GM21529 (cell line): ENCODE measurements at regions not wholly inside any gene's neighbourhood (a gene's known extent, or its start where the extent isn't known, plus 50 kb on each side); places are given as distances from the start of the nearest gene placed in this dataset.
A peak's percentile ranks its signal among the peaks of the same experiment; 100 is the strongest.

Experiments used
- ATAC-seq: cut with Tn5 transposase; IDR thresholded peaks from one replicate; pipeline ENCODE4 v1.9.1; 2021; ENCODE audit not compliant: unreplicated experiment

- no peak for ATAC-seq
These were observed 491.8 kb upstream of the GHITM start for GRCh38 chr10:83647526-83647925.

GRCh38 chr10:83648201-83648600 is 491.1 kb upstream of the GHITM start:
- no peak for ATAC-seq

- no peak for ATAC-seq
These were observed 489.8 kb upstream of the GHITM start for GRCh38 chr10:83649471-83649870.

GRCh38 chr10:83654689-83655088 is 484.6 kb upstream of the GHITM start:
- no peak for ATAC-seq

GRCh38 chr10:83656924-83657323 is 482.4 kb upstream of the GHITM start:
- no peak for ATAC-seq

GRCh38 chr10:83657487-83657886 is 481.8 kb upstream of the GHITM start:
- ATAC-seq = no peak

- ATAC-seq = no peak
These were observed 475.4 kb upstream of the GHITM start for GRCh38 chr10:83663918-83664317.

- no peak for ATAC-seq
These were observed 472.5 kb upstream of the GHITM start for GRCh38 chr10:83666762-83667161.

GRCh38 chr10:83667594-83667993 is 471.7 kb upstream of the GHITM start:
- ATAC-seq = peak; percentile 45

- no peak for ATAC-seq
These were observed 466.0 kb upstream of the GHITM start for GRCh38 chr10:83673316-83673715.

GRCh38 chr10:83677795-83678194 is 461.5 kb upstream of the GHITM start:
- no peak for ATAC-seq

- peak; percentile 38 for ATAC-seq
These were observed 460.5 kb upstream of the GHITM start for GRCh38 chr10:83678850-83679249.

- peak; percentile 95 for ATAC-seq
These were observed 458.8 kb upstream of the GHITM start for GRCh38 chr10:83680470-83680891.

GRCh38 chr10:83682414-83682813 is 456.9 kb upstream of the GHITM start:
- ATAC-seq = no peak

- no peak for ATAC-seq
These were observed 453.9 kb upstream of the GHITM start for GRCh38 chr10:83685458-83685857.

- ATAC-seq = no peak
These were observed 447.3 kb upstream of the GHITM start for GRCh38 chr10:83691791-83692596.

- no peak for ATAC-seq
These were observed 440.4 kb upstream of the GHITM start for GRCh38 chr10:83698899-83699298.

GRCh38 chr10:83701799-83702198 is 437.5 kb upstream of the GHITM start:
- ATAC-seq = no peak

GRCh38 chr10:83702731-83703130 is 436.6 kb upstream of the GHITM start:
- no peak for ATAC-seq

GRCh38 chr10:83706120-83706519 is 433.2 kb upstream of the GHITM start:
- no peak for ATAC-seq

GRCh38 chr10:83706952-83707582 is 432.2 kb upstream of the GHITM start:
- ATAC-seq = no peak

- ATAC-seq = no peak
These were observed 425.9 kb upstream of the GHITM start for GRCh38 chr10:83713423-83713822.

- no peak for ATAC-seq
These were observed 416.2 kb upstream of the GHITM start for GRCh38 chr10:83723080-83723479.
